Panc1 (cell line): ENCODE measurements at regions not wholly inside any gene's neighbourhood (a gene's known extent, or its start where the extent isn't known, plus 50 kb on each side); places are given as distances from the start of the nearest gene placed in this dataset.

ENCODE experiments used
- CTCF ChIP-seq: fragments of 450-650 bp; IDR thresholded peaks from 2 replicates; pipeline ENCODE4 v1.5.1; 2017; ENCODE audit warnings: mild to moderate bottlenecking
- POLR2AphosphoS5 ChIP-seq: IDR thresholded peaks from 2 replicates; pipeline ENCODE4 v1.6.1; 2012; ENCODE audit warnings: mild to moderate bottlenecking, low read depth, low read length, moderate library complexity
- SIN3A ChIP-seq: IDR thresholded peaks from 2 replicates; pipeline ENCODE4 v1.6.1; 2012; ENCODE audit warnings: low read depth, mild to moderate bottlenecking, low read length, moderate library complexity, borderline replicate concordance; ENCODE audit not compliant: insufficient read depth
- TCF7L2 ChIP-seq: IDR thresholded peaks from 2 replicates; pipeline ENCODE4 v1.6.1; 2011; ENCODE audit warnings: mild to moderate bottlenecking, low read depth, low read length, inconsistent platforms
- TF ChIP-seq, protein P1 (sequence below), 2 experiments: IDR thresholded peaks; 2 replicates each; pipeline ENCODE4 v1.6.1; 2011 to 2012; ENCODE audit warnings: low read depth in 2 of 2, control low read depth in 1 of 2, low read length in 1 of 2, mild to moderate bottlenecking in 1 of 2, moderate library complexity in 1 of 2; ENCODE audit not compliant: insufficient read depth in 1 of 2

- TF ChIP-seq CTCF (no peak), TCF7L2 (no peak), POLR2AphosphoS5 (no peak), SIN3A (no peak)
- TF ChIP-seq, protein P1, sequence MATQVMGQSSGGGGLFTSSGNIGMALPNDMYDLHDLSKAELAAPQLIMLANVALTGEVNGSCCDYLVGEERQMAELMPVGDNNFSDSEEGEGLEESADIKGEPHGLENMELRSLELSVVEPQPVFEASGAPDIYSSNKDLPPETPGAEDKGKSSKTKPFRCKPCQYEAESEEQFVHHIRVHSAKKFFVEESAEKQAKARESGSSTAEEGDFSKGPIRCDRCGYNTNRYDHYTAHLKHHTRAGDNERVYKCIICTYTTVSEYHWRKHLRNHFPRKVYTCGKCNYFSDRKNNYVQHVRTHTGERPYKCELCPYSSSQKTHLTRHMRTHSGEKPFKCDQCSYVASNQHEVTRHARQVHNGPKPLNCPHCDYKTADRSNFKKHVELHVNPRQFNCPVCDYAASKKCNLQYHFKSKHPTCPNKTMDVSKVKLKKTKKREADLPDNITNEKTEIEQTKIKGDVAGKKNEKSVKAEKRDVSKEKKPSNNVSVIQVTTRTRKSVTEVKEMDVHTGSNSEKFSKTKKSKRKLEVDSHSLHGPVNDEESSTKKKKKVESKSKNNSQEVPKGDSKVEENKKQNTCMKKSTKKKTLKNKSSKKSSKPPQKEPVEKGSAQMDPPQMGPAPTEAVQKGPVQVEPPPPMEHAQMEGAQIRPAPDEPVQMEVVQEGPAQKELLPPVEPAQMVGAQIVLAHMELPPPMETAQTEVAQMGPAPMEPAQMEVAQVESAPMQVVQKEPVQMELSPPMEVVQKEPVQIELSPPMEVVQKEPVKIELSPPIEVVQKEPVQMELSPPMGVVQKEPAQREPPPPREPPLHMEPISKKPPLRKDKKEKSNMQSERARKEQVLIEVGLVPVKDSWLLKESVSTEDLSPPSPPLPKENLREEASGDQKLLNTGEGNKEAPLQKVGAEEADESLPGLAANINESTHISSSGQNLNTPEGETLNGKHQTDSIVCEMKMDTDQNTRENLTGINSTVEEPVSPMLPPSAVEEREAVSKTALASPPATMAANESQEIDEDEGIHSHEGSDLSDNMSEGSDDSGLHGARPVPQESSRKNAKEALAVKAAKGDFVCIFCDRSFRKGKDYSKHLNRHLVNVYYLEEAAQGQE (IDR thresholded peaks at IDR 0.05; ENCODE audit: insufficient read depth in 1 of 2, low read depth in 2 of 2, low read length in 1 of 2) = no peak
Measured at GRCh38 chr12:114272605-114273004, 133.3 kb downstream of the TBX5 start.
